ENCODE measurements at regions not wholly inside any gene's neighbourhood (a gene's known extent, or its start where the extent isn't known, plus 50 kb on each side); places are given as distances from the start of the nearest gene placed in this dataset.

DNA sequence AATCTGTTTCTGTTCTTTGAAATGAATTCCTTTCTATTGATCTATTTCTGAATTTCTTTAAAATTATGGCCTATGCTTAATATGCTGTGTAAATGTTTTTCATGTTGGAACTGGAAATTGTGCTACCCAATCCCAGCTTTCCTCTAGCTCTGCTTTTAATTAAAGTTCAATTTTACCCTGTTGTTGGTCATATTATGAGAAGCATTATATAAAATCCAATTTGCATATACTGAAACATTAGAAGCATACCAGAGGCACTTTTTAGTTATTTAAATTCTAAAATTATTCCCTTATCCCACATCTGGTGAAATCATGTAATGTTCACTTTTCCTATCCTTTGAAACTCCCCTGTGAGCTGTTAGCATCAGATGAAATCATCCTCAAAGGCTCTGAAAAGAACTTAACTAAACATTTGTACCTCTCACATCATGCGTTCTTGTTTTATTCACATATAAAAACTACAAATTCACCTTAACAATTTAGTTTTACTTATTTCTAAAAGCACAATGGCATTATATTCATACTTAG lies 160.6 kb upstream of the COL21A1 start:
- DNase-seq (ENCODE audit: low read depth in 3 of 3), result no peak

GRCh38 chr6:56406276-56407269 lies 159.2 kb upstream of the COL21A1 start:
- DNase-seq (ENCODE audit: low read depth in 3 of 3), result no peak

DNA sequence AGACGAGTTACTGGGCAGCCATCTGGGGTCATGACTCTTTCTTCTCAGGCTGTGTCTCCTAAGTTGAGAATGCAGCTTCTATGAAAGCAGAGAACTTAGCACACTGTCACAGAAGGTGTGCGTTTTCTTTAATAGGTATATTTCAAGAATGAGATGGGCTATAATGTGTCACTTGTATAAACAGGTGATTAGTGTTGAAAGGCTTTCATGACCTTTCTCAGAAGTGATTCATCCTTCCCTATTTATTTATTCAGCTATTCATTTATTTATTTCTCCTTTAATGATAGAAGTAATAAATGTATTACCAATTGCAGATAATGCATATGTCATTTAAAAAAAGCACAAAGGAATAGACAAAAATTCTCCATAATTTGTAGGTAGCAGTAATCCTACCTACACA lies 157.2 kb upstream of the COL21A1 start:
- no peak for DNase-seq (ENCODE audit: low read depth in 3 of 3)

- no peak for DNase-seq (ENCODE audit: low read depth in 3 of 3)
Measured at GRCh38 chr6:56403745-56404144, 156.4 kb upstream of the COL21A1 start.

DNA sequence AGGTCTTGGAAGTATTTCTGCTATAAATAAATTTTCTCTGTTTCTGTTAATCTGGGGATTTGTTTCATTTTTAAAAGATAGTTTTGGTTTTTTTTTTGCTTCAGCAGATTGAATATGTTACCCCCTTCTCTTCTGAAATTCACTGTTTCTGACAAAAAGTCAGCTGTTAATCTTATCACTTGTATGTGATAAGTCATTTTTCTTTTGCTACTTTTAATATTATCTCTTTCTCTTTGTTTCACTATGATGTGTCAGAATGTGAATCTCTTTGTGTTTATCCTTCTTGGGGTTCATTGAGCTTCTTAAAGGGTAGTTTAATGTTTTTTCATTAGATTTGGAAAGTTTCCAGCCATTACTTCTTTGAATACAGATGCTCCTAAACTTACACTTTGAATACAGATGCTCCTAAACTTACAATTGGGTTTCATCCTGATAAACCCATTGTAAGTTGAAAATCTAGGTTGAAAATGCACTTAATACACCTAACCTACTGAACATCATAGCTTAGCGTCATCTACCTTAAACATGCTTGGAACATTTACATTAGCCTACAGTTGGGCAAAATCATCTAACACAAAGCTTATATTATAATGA lies 154.2 kb upstream of the COL21A1 start:
- DNase-seq (ENCODE audit: low read depth in 3 of 3), result no peak

DNA sequence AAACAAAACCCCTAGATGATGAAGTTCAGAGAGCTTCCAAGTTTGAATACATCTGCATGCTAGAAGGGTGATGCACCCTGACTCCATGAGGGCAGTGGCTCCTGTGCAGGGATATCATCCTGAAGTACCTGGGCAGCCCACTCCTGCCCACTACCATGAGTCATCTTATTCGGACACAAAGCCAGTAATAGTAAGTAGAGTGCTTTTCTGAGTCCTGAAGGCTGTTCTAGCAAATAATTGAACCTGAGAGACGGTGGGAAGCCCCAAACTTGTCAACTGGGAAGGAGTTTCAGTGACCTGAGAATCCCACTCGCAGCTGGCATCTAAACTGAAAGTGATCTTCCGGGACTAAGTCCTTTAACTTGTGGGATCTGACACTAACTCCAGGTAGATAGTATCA lies 152.9 kb upstream of the COL21A1 start:
- DNase-seq (ENCODE audit: low read depth in 3 of 3), result no peak

DNA sequence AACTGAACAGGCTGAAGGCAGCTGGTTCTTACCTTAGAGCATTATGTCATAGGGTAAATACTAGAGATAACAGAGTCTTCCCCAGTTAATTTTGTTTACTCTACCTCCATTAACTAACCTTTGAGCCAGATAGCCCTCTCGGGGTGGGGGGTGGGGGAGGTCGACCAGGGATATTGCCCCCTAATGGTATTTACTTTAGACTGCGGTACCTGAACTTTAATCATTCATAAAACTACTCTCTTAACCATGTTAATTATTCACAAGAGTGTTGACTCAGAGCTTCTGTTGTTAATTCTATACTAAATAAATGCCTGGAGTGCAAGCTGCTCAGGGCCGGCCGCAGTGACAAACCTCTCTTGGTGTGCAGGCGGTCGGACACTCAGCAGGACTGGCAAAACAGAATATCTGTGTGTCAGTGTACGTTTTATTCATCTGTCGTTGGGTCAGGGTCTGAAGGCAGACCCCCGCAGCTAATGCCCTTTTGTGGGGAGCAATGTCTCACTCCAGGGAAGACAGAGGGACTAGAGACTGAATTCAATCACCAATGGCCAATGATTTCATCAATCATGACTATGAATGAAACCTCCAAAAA lies 152.4 kb upstream of the COL21A1 start:
- DNase-seq (ENCODE audit: low read depth in 3 of 3), result no peak

GRCh38 chr6:56399250-56399671 lies 151.9 kb upstream of the COL21A1 start:
- no peak for DNase-seq (ENCODE audit: low read depth in 3 of 3)

DNA sequence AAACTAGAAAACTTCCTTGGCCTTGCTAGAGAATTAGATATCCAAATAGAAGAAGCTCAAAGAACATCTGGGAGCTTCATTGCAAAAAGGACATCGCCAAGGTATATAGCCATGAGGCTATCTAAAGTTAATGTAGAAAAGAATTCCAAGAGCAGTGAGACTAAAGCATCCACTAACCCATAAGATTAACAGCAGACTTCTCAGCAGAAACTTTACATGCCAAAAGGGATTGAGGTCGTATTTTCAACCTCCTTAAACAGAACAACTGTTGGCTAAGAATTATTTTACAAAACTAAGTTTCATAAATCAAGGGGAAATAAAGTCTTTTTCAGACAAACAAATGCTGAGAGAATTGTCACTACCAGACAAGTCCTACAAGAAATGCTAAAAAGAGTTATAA lies 149.1 kb upstream of the COL21A1 start:
- DNase-seq (ENCODE audit: low read depth in 3 of 3), result no peak

GRCh38 chr6:56393615-56394612 lies 146.5 kb upstream of the COL21A1 start:
- no peak for DNase-seq (ENCODE audit: low read depth in 3 of 3)

DNA sequence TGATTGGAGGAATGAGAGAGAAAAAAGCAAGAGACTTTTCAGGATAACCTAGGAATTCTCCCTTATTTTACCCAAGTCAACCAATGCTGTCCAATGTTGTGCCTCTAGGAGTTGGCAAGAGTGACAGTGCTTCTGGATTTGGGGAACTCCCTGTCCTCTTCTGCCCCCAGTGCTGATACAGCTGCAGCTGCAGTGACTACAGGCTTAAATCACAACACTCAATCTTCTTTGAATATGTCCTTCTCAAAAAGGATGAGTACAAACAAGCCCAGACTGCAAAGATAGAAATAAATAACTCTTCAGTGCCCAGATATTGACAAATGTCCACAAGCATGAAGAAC lies 141.0 kb upstream of the COL21A1 start:
- DNase-seq (ENCODE audit: low read depth in 3 of 3), result no peak

DNA sequence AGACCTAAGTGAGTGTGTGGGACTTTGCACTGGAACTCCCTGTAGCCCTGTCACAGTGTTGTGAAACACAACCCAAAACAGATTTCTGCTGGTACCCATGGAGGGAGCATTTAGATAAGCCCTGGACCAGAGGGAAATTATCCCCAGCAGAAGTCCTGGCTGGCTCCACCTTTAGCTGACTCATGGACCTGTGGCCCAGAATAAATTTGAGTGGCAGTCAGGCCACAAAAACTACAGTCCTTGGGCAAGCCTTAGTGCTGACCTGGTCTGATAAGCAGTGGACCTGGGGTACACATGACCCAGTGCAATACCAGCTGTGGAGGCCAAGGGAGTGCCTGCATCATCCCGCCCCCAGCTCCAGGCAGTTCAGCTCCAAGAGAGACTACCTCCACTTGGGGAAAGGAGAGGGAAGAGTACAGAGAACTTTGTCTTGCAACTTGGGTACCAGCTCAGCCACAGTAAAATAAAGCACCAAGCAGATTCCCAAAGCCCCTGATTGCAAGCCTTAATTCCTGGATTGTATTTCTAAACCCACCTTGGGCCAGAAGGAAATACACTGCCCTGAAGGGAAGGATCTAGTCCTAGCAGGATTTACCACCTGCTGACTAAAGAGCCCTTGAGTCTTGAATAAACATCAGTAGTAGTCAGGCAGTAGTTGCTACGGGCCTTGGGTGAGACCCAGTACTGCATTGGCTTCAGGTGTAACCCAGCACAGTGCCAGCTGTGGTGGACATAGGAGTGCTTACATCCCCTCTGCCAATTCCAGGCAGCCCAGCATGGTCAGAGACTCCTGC lies 140.4 kb upstream of the COL21A1 start:
- DNase-seq (ENCODE audit: low read depth in 3 of 3), result no peak

- DNase-seq (ENCODE audit: low read depth in 3 of 3), result no peak
Measured at GRCh38 chr6:56386717-56387116, 139.3 kb upstream of the COL21A1 start.

GRCh38 chr6:56385981-56386593 lies 138.7 kb upstream of the COL21A1 start:
- DNase-seq (ENCODE audit: low read depth in 3 of 3), result no peak

DNA sequence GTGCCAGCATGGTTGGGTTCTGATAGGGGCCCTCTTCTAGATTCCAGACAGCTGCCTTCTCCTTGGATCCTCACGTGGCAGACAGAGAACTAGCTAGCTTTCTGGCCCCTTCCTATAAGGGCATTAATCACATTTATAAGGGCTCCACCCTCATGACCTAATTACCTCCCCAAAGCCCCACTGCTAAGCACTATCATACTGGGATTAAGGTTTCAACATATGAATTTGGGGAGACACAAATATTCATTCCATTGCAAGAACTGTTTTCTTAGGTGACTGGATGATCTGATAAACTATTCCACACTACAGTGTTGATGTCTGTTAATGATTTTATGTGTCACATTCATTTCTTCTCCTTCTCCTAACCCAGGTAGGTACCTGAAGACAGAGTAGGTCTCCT lies 135.8 kb upstream of the COL21A1 start:
- DNase-seq (ENCODE audit: low read depth in 3 of 3), result no peak

- DNase-seq (ENCODE audit: low read depth in 3 of 3), result no peak
Measured at GRCh38 chr6:56382416-56382940, 135.1 kb upstream of the COL21A1 start.

DNA sequence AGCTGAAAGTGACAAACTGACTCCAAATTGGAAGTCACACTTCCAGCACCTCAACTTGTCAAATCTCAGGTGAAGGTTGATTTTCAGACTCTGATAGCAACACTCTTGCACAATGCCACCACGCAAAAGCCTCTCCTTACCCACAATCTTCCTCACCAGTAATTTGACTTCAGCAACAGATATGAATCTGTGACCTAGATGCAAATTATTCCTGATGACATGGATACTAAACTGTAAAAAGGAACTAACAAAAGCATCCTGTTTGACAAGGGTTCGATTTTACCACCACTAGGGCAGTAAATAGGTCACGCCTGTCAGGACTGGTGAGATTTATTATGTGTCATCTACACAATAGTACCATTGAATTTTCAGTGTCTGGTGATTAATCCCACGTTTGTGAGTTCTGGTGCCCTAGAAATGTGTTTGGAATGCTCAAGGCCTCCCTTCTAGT lies 134.4 kb upstream of the COL21A1 start:
- no peak for DNase-seq (ENCODE audit: low read depth in 3 of 3)

GRCh38 chr6:56380476-56380875 lies 133.1 kb upstream of the COL21A1 start:
- no peak for DNase-seq (ENCODE audit: low read depth in 3 of 3)

DNA sequence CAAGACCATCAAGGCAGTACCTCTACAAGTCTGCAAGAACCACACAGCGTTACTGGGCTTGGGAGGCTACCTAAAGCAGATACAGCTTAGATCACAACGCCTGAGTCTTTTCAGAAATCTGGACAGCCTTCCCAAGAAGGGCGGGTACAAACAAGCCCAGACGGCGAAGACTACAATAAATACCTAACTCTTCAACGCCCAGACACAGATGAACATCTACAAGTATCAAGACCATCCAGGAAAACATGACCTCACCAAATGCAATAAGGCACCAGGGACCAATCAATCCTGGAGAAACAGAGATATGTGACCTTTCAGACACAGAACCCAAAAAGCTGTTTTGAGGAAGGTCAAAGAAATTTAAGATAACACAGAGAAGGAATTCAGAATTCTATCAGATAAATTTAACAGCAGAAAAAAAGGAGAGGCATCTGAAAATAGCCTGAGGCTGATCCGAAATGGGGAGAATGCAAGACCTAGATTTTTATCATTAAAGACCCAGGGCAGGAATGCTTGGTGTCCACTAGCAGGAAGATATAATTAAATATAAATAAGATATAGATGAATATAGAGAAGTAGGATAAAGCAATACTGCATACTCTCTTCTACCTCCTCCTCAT lies 131.7 kb upstream of the COL21A1 start:
- DNase-seq (ENCODE audit: low read depth in 3 of 3), result no peak

Measured in stimulated activated CD4-positive, alpha-beta T cell treated with anti-CD3 and anti-CD28 coated beads, TNF-alpha, amount 100 ng/mL, for 24 hours (primary cell).